ENCODE measurements at regions not wholly inside any gene's neighbourhood (a gene's known extent, or its start where the extent isn't known, plus 50 kb on each side); places are given as distances from the start of the nearest gene placed in this dataset.

DNA sequence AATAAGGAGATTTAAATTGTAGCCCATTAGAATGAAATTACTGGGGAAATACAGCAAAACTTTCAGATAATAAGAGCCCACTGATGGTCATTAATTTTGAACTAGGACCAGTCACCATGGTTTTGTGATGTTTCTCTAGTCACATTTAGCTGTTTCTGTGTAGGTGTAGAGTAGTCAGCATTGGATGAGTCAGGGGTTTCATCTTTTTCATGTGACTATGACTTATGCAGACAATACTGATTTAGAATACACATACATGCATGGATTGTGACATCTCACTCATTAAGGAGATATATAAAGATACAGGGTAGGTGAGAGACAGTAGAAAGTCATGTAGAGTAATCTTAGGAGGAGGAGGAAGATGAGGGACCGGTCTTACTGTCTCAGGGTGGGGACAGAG is 1192.7 kb downstream of the KCNT2 start:
- DNase-seq (ENCODE audit: low read depth in 3 of 3): no peak

DNA sequence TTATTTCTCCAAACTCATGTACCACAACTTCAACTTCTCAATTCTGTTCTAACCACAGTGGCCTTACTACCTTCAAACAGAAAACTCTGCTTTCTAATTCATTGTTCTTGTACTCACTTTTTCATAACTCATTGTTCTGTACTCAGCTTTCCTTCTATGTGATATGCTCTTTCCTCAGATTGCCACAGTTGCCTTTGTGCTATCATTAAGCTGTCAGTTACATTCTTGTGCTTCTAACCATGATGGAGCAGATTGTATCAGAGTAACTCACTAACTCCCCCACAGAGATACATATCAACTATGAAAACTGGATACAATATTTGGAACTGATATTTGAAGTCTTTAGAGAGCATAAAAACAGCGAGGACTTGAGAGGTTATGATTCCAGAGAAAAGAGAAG is 1213.7 kb downstream of the KCNT2 start:
- DNase-seq (ENCODE audit: low read depth in 3 of 3): no peak

GRCh38 chr1:195376190-195376589 is 1232.0 kb downstream of the KCNT2 start:
- no peak for DNase-seq (ENCODE audit: low read depth in 3 of 3)

- no peak for DNase-seq (ENCODE audit: low read depth in 3 of 3)
Measured at GRCh38 chr1:195373856-195374255, 1234.4 kb downstream of the KCNT2 start.

- DNase-seq (ENCODE audit: low read depth in 3 of 3): no peak
Measured at GRCh38 chr1:195345149-195345548, 1263.1 kb downstream of the KCNT2 start.

DNA sequence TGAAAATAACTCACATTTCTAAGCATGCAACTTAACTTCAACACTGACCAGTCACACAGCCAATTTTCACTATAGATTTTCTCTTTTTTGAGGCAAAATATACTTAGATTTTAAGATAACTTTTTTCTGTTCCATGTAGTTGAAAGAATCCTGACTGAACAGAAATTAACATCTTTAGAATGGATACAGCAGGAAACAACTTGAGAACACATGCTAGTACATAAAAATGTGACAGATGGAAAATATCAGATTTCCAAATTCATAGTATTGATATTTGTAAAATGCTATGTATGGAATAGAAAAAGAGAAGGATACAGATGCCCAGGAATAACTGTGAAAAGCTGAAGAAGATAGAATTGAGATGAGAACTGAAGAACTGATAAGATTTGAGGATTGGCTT is 1270.6 kb downstream of the KCNT2 start:
- no peak for DNase-seq (ENCODE audit: low read depth in 3 of 3)

- no peak for DNase-seq (ENCODE audit: low read depth in 3 of 3)
Measured at GRCh38 chr1:195336812-195337211, 1271.4 kb downstream of the KCNT2 start.

DNA sequence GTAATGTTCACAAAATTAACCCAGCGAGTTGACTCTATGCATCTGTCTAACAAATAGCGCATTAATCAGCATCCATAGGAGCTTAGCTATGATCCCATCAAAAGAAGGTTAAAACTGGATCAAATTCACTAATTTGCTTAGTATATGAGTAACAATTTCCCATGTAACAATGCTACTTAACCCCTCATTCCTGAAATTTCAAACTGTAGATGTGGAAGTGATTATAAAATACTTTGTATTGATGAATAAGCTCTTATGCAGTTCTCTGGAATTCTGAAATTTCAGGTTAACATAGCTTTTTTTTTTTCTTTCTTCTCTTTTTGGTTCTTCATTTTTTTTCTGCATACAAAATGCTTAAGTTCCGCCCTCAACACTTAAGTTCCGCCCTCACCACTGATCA is 1272.7 kb downstream of the KCNT2 start:
- DNase-seq (ENCODE audit: low read depth in 3 of 3): no peak

GRCh38 chr1:195332102-195332501 is 1276.1 kb downstream of the KCNT2 start:
- no peak for DNase-seq (ENCODE audit: low read depth in 3 of 3)

- DNase-seq (ENCODE audit: low read depth in 3 of 3): no peak
Measured at GRCh38 chr1:195328681-195329080, 1279.6 kb downstream of the KCNT2 start.

DNA sequence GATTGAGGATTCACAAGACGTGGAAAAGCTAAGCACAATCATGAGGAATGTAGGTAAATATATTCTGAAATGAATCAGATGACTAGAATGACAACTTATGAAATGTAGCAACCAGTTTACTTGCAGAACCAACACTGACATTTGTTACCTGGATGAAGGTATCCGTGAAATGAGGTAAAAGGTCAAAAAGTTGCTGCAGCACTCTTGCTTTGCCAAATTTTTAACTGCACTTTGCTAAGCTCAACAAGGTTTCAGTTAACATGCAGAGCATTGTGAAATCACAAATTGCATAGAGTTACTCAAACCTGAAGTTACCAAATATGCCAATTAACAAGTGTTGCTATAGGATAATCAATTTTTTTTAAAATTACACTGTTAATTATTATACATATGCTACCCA is 1280.1 kb downstream of the KCNT2 start:
- no peak for DNase-seq (ENCODE audit: low read depth in 3 of 3)

GRCh38 chr1:195327361-195327760 is 1280.9 kb downstream of the KCNT2 start:
- DNase-seq (ENCODE audit: low read depth in 3 of 3): no peak

DNA sequence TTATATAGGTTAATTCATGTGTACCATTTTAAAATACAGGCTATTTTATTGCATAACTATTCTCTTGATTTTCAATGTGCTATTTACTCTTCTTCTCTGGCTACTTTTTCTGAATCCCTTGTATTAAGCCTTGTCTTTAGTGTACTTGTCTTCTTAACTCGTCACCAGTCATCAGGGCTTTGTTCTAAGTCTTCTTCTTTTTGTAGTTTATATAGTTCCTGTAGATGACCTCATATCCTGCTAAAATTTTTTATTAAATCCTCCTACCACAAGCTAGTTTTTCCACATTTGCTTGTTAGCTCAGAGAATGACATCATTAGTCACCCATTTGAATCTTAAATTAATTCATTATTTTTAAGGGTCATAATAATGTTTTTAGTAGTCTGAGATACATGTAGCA is 1281.9 kb downstream of the KCNT2 start:
- DNase-seq (ENCODE audit: low read depth in 3 of 3): no peak

DNA sequence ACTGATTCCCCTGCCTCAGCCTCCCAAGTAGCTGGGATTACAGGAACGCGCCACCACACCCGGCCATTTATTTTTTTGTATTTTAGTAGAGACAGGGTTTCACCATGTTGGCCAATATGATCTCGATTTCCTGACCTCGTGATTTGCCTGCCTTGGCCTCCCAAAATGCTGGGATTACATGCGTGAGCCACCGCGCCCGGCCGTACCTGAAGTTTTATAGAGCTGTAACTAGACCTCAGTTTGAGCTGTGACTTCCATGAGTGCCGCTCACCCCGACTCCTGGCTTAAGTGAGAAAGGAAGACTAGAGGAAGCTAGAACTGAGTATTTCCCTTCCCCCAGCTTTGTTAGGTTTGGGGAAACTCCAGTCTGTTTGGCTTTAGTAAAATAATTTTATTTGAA is 1283.1 kb downstream of the KCNT2 start:
- DNase-seq (ENCODE audit: low read depth in 3 of 3): no peak

DNA sequence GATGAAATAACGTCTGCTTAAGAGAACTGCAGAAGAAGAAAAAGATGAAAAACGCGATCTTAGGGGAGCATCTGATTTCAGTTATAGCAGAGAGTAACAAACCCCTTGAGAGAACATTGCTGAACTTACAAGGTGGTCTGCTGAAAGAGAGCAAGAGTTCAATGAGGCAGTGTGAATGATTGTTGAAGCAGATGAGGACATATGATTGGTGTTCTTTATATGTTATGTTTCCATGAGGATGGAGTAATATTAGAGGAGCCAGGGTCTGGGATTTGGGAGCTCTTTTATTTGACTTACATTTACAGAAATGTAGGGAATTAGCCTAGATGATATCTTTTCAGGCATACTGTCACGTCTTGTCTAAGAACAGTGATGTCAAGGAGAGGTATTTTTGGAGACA is 1302.0 kb downstream of the KCNT2 start:
- no peak for DNase-seq (ENCODE audit: low read depth in 3 of 3)

GRCh38 chr1:195294911-195295310 is 1313.3 kb downstream of the KCNT2 start:
- DNase-seq (ENCODE audit: low read depth in 3 of 3): no peak

- no peak for DNase-seq (ENCODE audit: low read depth in 3 of 3)
Measured at GRCh38 chr1:195278644-195279043, 1329.6 kb downstream of the KCNT2 start.

GRCh38 chr1:195275710-195276109 is 1332.5 kb downstream of the KCNT2 start:
- DNase-seq (ENCODE audit: low read depth in 3 of 3): no peak

DNA sequence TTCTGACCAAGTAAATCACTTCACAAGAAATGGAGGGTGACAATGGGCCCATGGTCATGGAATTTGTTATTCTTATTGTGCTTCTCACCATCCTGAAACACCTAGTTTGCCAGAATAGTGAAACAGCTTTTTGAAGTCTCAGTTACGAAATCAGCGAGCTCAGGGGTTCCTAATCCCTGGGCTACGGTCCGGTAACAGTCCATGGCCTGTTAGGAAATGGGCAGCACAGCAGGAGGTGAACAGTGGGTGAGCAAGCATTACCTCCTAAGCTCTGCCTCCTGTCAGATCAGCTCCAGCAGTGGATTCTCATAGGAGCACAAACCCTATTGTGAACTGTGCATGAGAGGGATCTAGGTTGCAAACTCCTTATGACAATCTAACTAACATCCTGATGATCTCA is 1356.3 kb downstream of the KCNT2 start:
- no peak for DNase-seq (ENCODE audit: low read depth in 3 of 3)

DNA sequence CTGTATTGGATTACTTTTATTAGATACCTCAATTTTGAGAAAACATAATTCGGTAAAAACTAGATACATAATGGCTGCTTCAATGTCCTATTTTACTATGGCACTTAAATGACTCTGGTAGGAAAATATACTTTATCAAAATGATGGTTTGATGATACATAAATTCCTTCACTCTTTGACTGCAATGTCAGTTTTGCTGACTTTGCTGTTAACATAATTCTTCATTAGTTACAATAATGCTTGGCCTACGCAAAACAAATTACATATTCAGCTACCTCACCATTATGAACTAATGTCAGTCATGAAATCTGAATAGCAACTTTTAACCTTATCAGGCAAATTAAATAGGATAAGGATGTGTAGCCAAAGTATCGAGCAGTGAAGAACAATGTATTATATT is 1364.7 kb downstream of the KCNT2 start:
- DNase-seq (ENCODE audit: low read depth in 3 of 3): no peak

- DNase-seq (ENCODE audit: low read depth in 3 of 3): no peak
Measured at GRCh38 chr1:195241066-195241465, 1367.2 kb downstream of the KCNT2 start.

DNA sequence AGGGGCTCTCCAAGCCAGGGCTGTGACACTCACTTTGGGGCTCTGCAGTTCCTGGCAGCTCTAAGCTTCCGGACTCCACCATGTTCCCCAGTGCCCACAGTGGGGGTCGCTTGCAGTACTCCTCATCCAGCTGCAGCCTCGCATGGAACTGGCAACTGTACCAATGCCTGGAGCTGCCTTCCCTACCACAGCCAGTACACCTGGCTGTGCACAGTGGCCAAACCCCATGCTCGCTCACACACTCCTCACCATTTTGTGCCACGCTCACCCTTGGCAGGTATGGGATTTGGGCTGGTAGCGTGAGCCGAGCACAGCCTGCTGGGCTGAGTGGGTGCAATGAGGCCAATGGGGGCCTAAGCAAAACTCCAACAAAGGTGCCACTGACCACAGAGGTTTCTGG is 1369.9 kb downstream of the KCNT2 start:
- no peak for DNase-seq (ENCODE audit: low read depth in 3 of 3)

GRCh38 chr1:195236991-195237889 is 1371.0 kb downstream of the KCNT2 start:
- no peak for DNase-seq (ENCODE audit: low read depth in 3 of 3)

Measured in stimulated activated CD4-positive, alpha-beta T cell treated with anti-CD3 and anti-CD28 coated beads, TNF-alpha, amount 100 ng/mL, for 24 hours (primary cell).